Esophagus squamous epithelium (tissue), 4 donors: ENCODE measurements at regions not wholly inside any gene's neighbourhood (a gene's known extent, or its start where the extent isn't known, plus 50 kb on each side); places are given as distances from the start of the nearest gene placed in this dataset.

ENCODE experiments used
- CTCF ChIP-seq, 6 experiments: fragments of 450-650 bp in 4 of 6; fragments of 200-600 bp in 2 of 6; sonication (generic) in 2 of 6; IDR thresholded peaks; one replicate each; pipeline ENCODE4 v1.5.1; 2016 to 2019; ENCODE audit warnings: antibody characterized with exemption in 6 of 6, mild to moderate bottlenecking in 4 of 6, moderate library complexity in 4 of 6
- POLR2A ChIP-seq, 4 donors: fragments of 450-650 bp; IDR thresholded peaks; one replicate each; pipeline ENCODE4 v1.6.1; 2017; ENCODE audit warnings: antibody characterized with exemption in 4 of 4, mild to moderate bottlenecking in 4 of 4, moderate library complexity in 3 of 4

DNA sequence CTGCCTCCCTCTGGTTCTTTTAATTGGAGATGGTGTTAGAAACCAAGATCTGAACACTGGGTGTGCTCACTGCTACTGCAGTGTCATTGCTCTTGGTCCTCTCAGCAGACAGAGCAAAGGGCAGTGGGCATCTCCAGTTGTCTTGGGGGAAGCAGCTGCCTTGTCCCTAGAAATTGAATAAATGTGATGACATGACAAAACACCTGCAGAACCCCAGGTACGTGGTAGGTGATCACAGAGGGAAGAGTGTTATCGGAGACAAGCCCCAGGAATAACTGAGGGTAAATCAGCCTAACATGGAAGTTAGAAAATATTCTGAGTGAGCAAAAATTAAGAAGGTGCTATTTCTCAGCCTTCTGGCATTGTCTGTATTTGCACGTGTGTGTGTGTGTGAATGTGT is 311.9 kb upstream of the HDAC4 start:
- TF ChIP-seq CTCF (IDR thresholded peaks at IDR 0.05), result no peak
- TF ChIP-seq POLR2A (IDR thresholded peaks at IDR 0.05), result no peak
